HEK293T (cell line): ENCODE measurements at regions not wholly inside any gene's neighbourhood (a gene's known extent, or its start where the extent isn't known, plus 50 kb on each side); places are given as distances from the start of the nearest gene placed in this dataset.

Source experiments
- ARNT ChIP-seq: fragments of 450-650 bp; IDR thresholded peaks from 2 replicates; pipeline ENCODE4 v1.6.1; 2017; ENCODE audit warnings: mild to moderate bottlenecking
- BHLHE40 ChIP-seq: fragments of 450-650 bp; IDR thresholded peaks from 2 replicates; pipeline ENCODE4 v1.6.1; 2016; ENCODE audit warnings: mild to moderate bottlenecking, moderate library complexity, borderline replicate concordance
- FOXA1 ChIP-seq: fragments of 450-650 bp; IDR thresholded peaks from 2 replicates; pipeline ENCODE4 v1.6.1; 2016; ENCODE audit warnings: mild to moderate bottlenecking
- TARDBP ChIP-seq: fragments of 450-650 bp; IDR thresholded peaks from 2 replicates; pipeline ENCODE4 v1.6.1; 2016

- TF ChIP-seq ARNT (no peak), FOXA1 (no peak), TARDBP (no peak), BHLHE40 (no peak)
These were observed 131.8 kb upstream of the DAP start for GRCh38 chr5:10892911-10893215.
